Ishikawa (cell line): ENCODE measurements at regions not wholly inside any gene's neighbourhood (a gene's known extent, or its start where the extent isn't known, plus 50 kb on each side); places are given as distances from the start of the nearest gene placed in this dataset.

Experiments used
- CEBPB ChIP-seq: IDR thresholded peaks from 2 replicates; pipeline ENCODE4 v1.6.1; 2012
- CREB1 ChIP-seq: IDR thresholded peaks from 2 replicates; pipeline ENCODE4 v1.6.1; 2012; ENCODE audit warnings: low read depth
- FOXM1 ChIP-seq: IDR thresholded peaks from 2 replicates; pipeline ENCODE4 v1.6.1; 2012; ENCODE audit warnings: low read depth, borderline replicate concordance
- TF ChIP-seq, protein P1 (sequence below): IDR thresholded peaks from 2 replicates; pipeline ENCODE4 v1.6.1; 2012

DNA sequence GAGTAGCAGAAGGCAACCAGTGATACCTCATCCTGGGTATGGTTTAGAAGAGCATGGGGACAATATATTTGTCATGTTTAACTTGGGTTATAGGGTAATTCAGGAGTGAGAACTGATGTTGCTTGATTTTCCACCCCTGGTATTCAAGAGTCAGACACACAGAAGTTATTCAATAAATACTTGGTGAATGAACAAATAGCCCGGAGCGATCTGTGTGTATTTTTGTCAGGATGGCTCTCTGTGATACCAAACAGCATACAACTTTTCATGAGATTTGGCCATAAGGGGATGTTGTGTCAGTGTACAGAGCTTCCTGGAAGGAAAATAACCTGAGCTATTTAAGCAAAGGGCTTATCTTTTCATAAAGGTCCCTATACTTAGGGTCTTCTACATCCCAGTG lies 270.2 kb upstream of the C1orf87 start:
- TF ChIP-seq, protein P1, sequence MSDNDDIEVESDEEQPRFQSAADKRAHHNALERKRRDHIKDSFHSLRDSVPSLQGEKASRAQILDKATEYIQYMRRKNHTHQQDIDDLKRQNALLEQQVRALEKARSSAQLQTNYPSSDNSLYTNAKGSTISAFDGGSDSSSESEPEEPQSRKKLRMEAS = no peak
- TF ChIP-seq CEBPB (no peak), FOXM1 (no peak), CREB1 (no peak)
